Memory B cell (primary cell): ENCODE measurements at regions not wholly inside any gene's neighbourhood (a gene's known extent, or its start where the extent isn't known, plus 50 kb on each side); places are given as distances from the start of the nearest gene placed in this dataset.
"Not testable (repeated sequence)": the region's sequence is repeated elsewhere in the genome, so short reads cannot be mapped to it uniquely, and the experiment has no call there.

Experiments
- ATAC-seq: fragments of 150-1000 bp; cut with Tn5 transposase; 2 replicates; pipeline ENCODE4 v1.10.0; 2021; ENCODE audit warnings: low read depth, mild to moderate bottlenecking, moderate library complexity
- DNase-seq, 2 donors: peaks; one replicate each; pipeline ENCODE4 v3.0.0; 2022; ENCODE audit warnings: low spot score in 2 of 2
- H3K27ac Mint-ChIP-seq: one replicate; pipeline ENCODE4 v1.8.0; 2022; ENCODE audit warnings: mild to moderate bottlenecking, moderate library complexity, mixed read lengths
- H3K27me3 Mint-ChIP-seq: one replicate; pipeline ENCODE4 v1.8.0; 2022; ENCODE audit warnings: mixed read lengths
- H3K36me3 Mint-ChIP-seq: one replicate; pipeline ENCODE4 v1.8.0; 2022; ENCODE audit warnings: mild to moderate bottlenecking, mixed read lengths
- H3K4me1 Mint-ChIP-seq: one replicate; pipeline ENCODE4 v1.8.0; 2022; ENCODE audit warnings: mixed read lengths
- H3K4me3 Mint-ChIP-seq: one replicate; pipeline ENCODE4 v1.8.0; 2022; ENCODE audit warnings: mild to moderate bottlenecking, moderate library complexity, mixed read lengths
- H3K9me3 Mint-ChIP-seq: one replicate; pipeline ENCODE4 v1.8.0; 2022; ENCODE audit warnings: mixed read lengths

DNA sequence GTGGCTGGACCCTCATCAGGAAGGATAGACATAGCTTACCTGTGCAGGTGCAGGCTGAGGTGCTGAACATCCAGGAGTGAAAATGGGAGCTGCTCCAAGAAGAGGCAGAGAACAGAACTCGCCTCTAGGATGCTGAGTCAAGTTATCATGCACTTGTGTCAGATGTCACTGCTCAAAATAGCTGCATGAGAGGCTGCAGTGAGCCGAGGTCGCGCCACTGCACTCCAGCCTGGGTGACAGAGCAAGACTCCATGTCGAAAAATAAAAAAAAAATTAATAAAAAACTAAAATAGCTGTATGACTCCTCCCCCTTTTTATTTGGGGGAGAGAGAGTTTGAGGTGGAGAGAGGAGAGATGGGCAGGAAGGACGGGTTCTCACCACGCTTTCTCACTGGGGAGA is 148.8 kb downstream of the FOXL1 start:
- Mint-ChIP-seq H3K4me3 (no peak overlapping the region), H3K36me3 (no peaks in the 10 kb centered on the region), H3K4me1 (no peaks in the 10 kb centered on the region), H3K27me3 (peaks cover 10% of the 10 kb centered on the region), H3K27ac (no peak overlapping the region), H3K9me3 (no peaks in the 10 kb centered on the region)
- DNase-seq (no peak), ATAC-seq (no peak)

DNA sequence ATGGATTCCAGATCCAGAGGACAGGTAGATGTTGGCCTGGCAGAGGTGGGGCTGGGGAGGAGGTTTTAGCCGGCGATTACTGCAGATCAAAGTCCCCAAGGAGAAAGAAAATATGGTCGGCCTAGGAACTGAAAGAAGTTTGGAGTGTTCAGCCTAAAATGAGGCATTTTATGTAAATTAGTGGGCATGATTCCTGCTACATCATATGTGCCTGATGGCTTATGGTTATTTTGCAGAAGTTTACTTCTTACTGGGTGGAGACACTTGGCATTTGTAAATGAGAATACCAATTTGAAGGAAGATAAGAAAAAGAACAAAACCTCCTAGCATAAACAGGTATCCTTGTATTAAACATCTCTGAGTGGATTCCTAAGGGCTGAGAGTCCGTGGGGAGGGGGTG is 149.3 kb downstream of the FOXL1 start:
- peaks cover 12% of the 10 kb centered on the region for H3K27me3 Mint-ChIP-seq
- no peak overlapping the region for H3K4me3 Mint-ChIP-seq
- H3K9me3 Mint-ChIP-seq = no peaks in the 10 kb centered on the region
- no peaks in the 10 kb centered on the region for H3K36me3 Mint-ChIP-seq
- ATAC-seq (no peak), DNase-seq (no peak)
- no peak overlapping the region for H3K27ac Mint-ChIP-seq
- no peaks in the 10 kb centered on the region for H3K4me1 Mint-ChIP-seq

DNA sequence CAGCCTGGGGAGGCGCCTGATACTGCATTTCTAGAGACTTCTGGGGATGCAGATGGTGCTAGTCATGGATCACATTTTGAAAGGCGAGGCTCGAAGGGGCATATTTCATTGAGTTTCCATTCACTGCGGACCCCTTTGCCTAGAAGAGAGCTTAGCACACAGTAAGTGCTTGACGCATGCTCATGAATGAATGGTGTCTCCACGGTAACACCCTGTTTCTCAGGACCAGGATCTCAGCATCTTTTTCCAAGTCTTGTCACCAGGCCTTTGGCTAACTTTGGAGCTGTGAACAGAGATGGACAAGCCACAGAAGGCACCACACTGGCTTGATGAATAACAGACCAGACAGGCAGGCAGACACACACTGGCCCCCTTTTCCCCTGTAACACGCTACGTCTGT is 151.3 kb downstream of the FOXL1 start:
- peaks cover 10% of the 10 kb centered on the region for H3K27me3 Mint-ChIP-seq
- H3K4me1 Mint-ChIP-seq = no peaks in the 10 kb centered on the region
- no peaks in the 10 kb centered on the region for H3K36me3 Mint-ChIP-seq
- ATAC-seq (no peak), DNase-seq (no peak)
- no peak overlapping the region for H3K27ac Mint-ChIP-seq
- H3K4me3 Mint-ChIP-seq = no peak overlapping the region
- no peaks in the 10 kb centered on the region for H3K9me3 Mint-ChIP-seq

DNA sequence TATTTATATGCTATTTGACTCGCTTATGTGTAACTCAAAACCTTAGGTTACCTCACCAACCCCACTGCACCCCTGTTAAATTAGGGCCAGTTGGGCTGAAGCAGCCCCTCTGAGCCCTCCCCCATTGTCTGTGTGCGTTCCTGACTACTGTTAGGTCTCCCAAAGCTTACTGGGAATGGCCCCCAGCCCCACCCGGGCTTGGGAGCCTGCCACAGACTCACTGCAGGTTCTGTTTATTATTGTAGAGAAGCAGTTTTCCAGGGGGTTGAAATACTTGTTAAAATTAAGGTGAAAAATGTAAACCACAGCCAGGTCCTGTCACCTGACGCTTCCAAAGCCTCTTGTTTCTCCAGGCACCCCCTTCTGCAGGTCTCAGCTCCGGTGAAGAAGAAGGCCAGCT is 151.7 kb downstream of the FOXL1 start:
- H3K27me3 Mint-ChIP-seq = peaks cover 12% of the 10 kb centered on the region
- ATAC-seq (no peak), DNase-seq (no peak)
- H3K27ac Mint-ChIP-seq = no peak overlapping the region
- no peak overlapping the region for H3K4me3 Mint-ChIP-seq
- no peaks in the 10 kb centered on the region for H3K4me1 Mint-ChIP-seq
- no peaks in the 10 kb centered on the region for H3K9me3 Mint-ChIP-seq
- H3K36me3 Mint-ChIP-seq = no peaks in the 10 kb centered on the region

DNA sequence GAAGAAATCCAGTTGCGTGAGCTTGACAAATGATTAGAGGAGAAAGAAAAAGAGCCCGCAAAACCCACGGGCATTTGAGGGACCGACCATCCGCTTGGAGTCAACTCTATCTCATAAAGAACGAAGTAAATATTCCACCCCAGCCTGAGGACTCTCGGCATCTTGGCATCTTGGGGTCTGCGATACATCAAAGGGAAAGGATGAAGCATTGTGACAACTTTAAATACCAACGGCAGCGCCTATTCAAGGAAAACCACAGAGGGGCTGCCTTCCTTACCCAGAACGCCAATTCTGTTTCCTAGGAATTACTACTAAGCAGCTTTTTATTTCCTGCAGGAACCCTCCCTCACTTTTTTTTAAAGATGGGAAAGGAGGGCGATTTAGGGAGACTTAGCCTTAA is 152.2 kb downstream of the FOXL1 start:
- no peaks in the 10 kb centered on the region for H3K4me1 Mint-ChIP-seq
- H3K27ac Mint-ChIP-seq = no peak overlapping the region
- no peaks in the 10 kb centered on the region for H3K9me3 Mint-ChIP-seq
- ATAC-seq = no peak
- H3K36me3 Mint-ChIP-seq = no peaks in the 10 kb centered on the region
- DNase-seq = no peak
- H3K4me3 Mint-ChIP-seq = no peak overlapping the region
- peaks cover 10% of the 10 kb centered on the region for H3K27me3 Mint-ChIP-seq

DNA sequence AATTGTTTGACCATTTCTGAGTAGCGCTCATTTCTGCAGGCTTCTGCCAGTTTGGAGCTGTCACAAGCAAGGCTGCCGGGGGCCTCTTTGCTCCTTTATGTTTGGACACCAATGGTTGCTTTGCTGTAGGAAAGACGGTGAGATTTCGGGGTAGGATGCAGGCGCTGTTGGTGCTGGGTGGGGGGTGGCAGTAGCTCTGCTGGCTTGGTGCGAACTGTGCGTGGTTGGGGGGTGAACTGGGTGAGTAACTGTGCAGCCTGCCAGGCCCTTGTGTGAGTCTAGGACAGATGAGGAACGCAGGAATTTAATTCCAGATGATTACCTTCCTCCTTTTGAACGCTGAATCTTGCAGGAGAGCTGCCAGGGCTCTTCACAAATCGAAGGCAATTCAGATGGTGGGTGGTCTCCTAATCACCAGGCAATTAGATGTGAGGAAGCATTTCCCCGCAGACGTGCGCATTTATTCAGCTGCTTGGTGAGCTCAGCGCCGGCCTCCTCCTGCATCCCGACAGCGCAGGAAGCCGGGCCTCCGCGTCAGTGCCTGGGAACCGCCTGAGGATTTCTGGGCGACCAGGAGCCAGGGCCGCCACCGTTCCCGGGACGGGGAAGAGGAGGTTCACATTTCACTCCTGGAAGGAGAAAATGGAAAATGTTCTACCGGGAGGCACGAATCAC is 154.4 kb downstream of the FOXL1 start:
- Mint-ChIP-seq H3K4me1 (no peaks in the 10 kb centered on the region), H3K27me3 (peaks cover 10% of the 10 kb centered on the region)
- DNase-seq = no peak

DNA sequence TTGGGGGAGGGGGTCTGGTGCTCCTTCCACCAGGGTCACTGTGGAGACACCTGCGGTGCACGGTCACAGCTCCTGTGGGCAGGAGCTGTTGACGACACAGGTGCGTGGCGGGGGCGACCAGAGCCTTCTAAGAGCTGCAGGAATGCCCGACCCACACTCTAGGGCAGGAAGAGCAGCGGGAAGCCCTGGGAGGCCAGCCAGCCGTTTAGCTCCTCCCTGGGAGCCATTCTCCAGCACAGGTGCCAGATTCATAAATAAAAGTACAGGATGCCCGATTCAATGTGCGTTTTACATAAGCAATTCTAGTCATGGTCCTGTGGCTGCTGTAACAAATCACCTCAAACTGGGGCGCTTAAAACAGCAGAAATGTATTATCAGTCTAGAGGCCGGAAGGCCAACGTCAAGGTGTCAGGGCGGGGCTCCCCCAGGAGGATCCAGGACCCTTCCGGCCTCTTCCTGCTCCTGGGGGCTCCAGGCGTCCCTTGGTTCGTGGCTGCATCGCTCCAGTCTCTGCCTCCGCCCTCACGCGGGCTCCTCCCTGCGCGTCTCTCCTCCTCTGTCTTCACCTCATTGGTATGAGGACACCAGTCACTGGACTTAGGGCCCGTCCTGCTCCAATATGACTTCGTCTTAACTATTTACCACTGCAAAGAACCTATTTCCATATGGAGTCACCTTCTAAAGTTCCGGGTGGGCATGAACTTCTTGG is 155.4 kb downstream of the FOXL1 start:
- no peak overlapping the region for H3K27ac Mint-ChIP-seq
- H3K36me3 Mint-ChIP-seq = no peaks in the 10 kb centered on the region
- no peaks in the 10 kb centered on the region for H3K4me1 Mint-ChIP-seq
- H3K4me3 Mint-ChIP-seq = no peak overlapping the region
- ATAC-seq = no peak
- no peaks in the 10 kb centered on the region for H3K9me3 Mint-ChIP-seq
- DNase-seq = no peak
- peaks cover 12% of the 10 kb centered on the region for H3K27me3 Mint-ChIP-seq

More for the DNA sequence above, 154.4 kb downstream of the FOXL1 start:
- Mint-ChIP-seq H3K27ac (no peak overlapping the region), H3K9me3 (no peaks in the 10 kb centered on the region), H3K4me3 (no peak overlapping the region), H3K36me3 (no peaks in the 10 kb centered on the region)
- ATAC-seq = no peak

DNA sequence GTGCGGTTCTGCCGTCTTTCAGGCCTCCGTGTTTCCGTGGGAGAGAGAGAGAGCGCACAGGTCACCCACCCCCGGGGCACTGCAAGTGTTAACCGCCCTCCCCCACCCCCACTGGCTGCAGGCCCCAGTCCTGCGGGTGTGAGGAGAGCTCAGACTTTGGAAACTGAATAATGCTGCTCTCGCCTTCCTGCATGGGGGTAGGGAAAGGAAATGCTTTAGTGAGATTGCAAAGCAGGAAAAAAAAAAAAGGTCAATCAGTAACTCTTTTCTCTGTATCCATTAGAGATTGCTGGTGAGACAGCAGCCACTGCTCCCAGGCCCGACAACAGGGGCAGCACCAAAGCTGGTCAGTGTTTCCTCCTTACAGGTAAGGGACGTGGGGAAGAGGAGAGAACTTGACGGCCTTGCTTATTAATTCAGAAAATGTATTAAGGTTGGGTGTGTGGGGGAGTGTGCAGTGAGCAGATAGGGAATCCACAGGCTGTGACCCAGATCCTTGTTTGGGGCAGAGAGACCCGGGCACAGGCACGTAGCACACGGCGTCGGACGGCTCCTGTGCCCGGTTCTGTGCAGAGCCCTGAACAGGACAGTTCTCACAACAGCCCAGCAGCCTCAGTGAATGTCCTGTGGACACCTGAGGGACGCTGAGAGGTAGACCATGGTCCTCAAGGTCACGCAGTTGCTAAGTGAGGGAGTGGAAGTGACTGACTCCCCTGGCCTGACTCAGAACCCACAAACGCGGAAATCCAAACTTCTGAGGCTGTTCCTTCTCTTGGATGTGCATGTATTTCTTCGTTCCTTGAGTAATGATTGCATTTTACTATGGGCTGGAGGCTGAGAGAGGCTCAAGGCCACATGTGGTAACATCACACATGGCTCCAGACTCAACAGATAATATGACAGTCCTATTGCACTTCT is 156.5 kb downstream of the FOXL1 start:
- no peak overlapping the region for H3K27ac Mint-ChIP-seq

DNA sequence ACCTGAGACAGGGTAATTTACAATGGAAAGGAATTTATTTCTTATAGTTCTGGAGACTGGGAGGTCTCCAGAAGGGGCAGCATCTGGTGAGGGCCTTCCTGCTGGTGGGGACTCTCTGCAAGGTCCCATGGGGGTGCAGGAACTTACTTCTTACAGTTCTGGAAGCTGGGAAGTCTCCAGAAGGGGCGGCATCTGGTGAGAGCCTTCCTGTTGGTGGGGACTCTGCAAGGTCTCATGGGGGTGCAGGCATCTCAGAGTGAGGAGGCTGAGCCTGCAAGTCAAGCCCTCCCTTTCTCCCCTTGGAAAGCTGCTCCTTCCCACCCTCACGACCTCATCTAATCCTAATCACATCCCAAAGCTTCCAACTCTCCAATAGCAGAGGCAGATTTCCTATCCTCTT is 157.4 kb downstream of the FOXL1 start:
- Mint-ChIP-seq H3K27ac (no peak overlapping the region), H3K4me1 (peaks cover 2% of the 10 kb centered on the region), H3K4me3 (no peak overlapping the region), H3K36me3 (no peaks in the 10 kb centered on the region), H3K27me3 (peaks cover 18% of the 10 kb centered on the region), H3K9me3 (no peaks in the 10 kb centered on the region)
- no peak for ATAC-seq
- no peak for DNase-seq

More for the DNA sequence above, 156.5 kb downstream of the FOXL1 start:
- Mint-ChIP-seq H3K27me3 (peaks cover 15% of the 10 kb centered on the region), H3K4me1 (peaks cover 2% of the 10 kb centered on the region), H3K9me3 (no peaks in the 10 kb centered on the region), H3K4me3 (no peak overlapping the region), H3K36me3 (no peaks in the 10 kb centered on the region)
- DNase-seq (no peak), ATAC-seq (no peak)

DNA sequence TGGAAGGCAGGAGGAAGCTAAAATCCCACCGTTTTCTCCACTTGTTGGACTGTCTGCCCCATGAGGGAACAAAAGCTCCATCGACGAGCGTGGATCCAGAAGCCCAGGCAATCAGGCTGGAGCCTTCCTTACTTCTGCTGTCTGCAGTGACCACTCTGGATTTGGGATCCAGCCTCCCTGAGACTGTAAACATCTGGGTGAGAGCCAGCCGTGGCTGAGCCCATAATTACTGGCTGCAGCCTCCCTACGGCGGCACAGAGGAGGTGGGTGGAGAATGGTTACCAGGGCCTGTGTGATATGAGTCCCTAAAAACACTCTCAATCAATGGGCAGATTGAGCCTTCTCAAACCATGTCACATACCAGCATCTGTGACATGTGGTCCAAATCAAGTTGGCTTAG is 158.2 kb downstream of the FOXL1 start:
- peaks cover 5% of the 10 kb centered on the region for H3K4me1 Mint-ChIP-seq
- DNase-seq (no peak), ATAC-seq (no peak)
- peaks cover 22% of the 10 kb centered on the region for H3K27me3 Mint-ChIP-seq
- H3K27ac Mint-ChIP-seq = no peak overlapping the region
- no peaks in the 10 kb centered on the region for H3K36me3 Mint-ChIP-seq
- H3K9me3 Mint-ChIP-seq = no peaks in the 10 kb centered on the region
- H3K4me3 Mint-ChIP-seq = no peak overlapping the region

DNA sequence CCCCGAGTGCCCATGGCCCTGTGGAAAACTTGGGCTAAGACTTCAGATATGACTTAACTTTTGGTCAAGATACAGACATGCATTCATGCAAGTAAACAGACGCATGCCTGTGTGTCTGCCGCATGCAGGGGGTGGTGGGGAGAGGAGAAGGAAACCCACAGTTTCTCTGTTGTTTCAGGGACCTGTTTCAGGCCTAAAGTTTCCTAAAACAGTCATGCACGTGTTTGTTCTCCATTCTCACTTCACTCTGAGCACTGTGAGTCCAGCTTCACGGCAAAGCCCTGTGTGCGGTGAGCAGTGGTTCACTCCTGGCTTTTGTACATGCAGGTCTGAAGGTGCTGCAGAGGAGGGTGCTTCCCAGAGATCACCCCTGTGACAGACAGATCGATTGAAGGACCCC is 158.7 kb downstream of the FOXL1 start:
- H3K27ac Mint-ChIP-seq = no peak overlapping the region
- H3K4me3 Mint-ChIP-seq = no peak overlapping the region
- H3K27me3 Mint-ChIP-seq = peaks cover 26% of the 10 kb centered on the region
- H3K4me1 Mint-ChIP-seq = peaks cover 5% of the 10 kb centered on the region
- no peak for DNase-seq
- no peaks in the 10 kb centered on the region for H3K9me3 Mint-ChIP-seq
- no peak for ATAC-seq
- H3K36me3 Mint-ChIP-seq = no peaks in the 10 kb centered on the region

DNA sequence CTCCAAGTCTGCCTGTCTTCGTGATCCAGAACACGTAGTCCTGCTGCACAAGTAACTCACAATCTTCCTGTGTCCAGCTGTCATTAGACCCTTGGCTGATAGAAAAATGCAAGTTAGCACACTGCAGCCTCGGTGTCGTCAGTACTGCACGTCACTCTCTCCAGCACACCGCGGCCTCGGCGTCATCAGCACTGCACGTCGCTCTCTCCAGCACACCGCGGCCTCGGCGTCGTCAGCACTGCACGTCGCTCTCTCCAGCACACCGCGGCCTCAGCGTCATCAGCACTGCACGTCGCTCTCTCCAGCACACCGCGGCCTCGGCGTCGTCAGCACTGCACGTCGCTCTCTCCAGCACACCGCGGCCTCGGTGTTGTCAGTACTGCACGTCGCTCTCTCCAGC is 160.0 kb downstream of the FOXL1 start:
- not testable (repeated sequence) for H3K9me3 Mint-ChIP-seq, ATAC-seq, H3K36me3 Mint-ChIP-seq, H3K4me3 Mint-ChIP-seq, H3K4me1 Mint-ChIP-seq, DNase-seq, H3K27ac Mint-ChIP-seq
- H3K27me3 Mint-ChIP-seq = peaks cover 24% of the 10 kb centered on the region

DNA sequence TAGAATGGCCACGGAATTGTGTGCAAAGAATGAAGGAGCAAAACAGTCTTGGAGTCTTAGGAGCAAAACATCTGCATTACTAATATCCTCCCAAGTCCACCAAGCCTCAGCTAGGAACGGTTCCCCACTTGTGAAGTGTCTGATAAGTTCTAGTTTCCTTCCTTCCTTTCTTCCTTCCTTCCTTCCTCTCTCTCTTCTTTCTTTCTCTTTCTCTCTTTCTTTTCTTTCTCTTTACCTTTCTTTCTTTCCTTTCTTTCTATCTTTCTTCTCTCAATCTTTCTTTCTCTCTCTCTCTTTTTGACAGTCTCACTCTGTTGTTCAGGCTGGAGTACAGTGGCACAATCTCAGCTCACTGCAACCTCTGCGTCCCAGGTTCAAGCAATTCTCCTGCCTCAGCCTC is 160.8 kb downstream of the FOXL1 start:
- no peak for ATAC-seq
- no peak overlapping the region for H3K4me3 Mint-ChIP-seq
- H3K27me3 Mint-ChIP-seq = peaks cover 24% of the 10 kb centered on the region
- no peaks in the 10 kb centered on the region for H3K9me3 Mint-ChIP-seq
- no peaks in the 10 kb centered on the region for H3K36me3 Mint-ChIP-seq
- peaks cover 5% of the 10 kb centered on the region for H3K4me1 Mint-ChIP-seq
- H3K27ac Mint-ChIP-seq = no peak overlapping the region
- no peak for DNase-seq

DNA sequence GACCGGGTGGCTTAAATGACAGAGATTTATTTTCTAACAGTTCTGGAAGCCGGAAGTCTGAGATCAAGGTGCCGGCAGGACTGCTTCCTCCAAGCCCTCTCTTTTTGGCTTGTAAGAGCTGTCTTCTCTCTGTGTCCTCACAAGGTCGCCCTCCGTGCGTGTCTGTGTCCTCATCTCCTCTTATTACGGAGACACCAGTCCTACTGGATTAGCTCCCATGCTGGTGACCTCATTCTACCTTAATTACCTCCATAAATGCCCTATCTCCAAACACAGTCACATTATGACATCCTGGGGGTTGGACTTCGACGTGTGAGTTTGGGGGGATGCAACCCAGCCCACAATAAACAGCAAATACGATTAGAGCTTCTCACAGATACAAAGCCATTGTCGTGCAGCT is 161.5 kb downstream of the FOXL1 start:
- DNase-seq (no peak), ATAC-seq (no peak)
- Mint-ChIP-seq H3K27me3 (peaks cover 20% of the 10 kb centered on the region), H3K4me3 (no peak overlapping the region), H3K9me3 (no peaks in the 10 kb centered on the region), H3K36me3 (no peaks in the 10 kb centered on the region), H3K27ac (no peak overlapping the region), H3K4me1 (peaks cover 5% of the 10 kb centered on the region)
